ENCODE measurements at regions not wholly inside any gene's neighbourhood (a gene's known extent, or its start where the extent isn't known, plus 50 kb on each side); places are given as distances from the start of the nearest gene placed in this dataset.
A peak's percentile ranks its signal among the peaks of the same experiment; 100 is the strongest.

DNA sequence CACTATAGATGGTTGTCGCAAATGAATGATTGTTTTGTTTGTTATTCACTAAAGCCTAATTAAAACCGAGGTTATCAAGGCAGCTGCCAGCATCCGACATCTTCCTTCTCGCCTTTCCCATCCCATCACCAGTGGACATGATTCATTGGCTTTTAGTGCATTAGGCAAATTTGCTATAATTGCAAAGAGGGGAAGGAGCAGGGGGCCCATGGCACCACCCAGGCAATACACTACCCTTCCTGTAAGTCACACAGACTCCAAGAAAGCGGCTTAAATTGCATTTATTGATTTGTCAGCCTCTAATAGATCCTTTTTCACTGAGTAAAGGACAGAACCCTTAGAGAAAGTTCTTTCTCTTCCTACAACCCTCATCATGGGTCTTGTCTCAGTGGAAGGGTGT is 169.2 kb upstream of the NCAM1 start:
- TF ChIP-seq, protein P1, sequence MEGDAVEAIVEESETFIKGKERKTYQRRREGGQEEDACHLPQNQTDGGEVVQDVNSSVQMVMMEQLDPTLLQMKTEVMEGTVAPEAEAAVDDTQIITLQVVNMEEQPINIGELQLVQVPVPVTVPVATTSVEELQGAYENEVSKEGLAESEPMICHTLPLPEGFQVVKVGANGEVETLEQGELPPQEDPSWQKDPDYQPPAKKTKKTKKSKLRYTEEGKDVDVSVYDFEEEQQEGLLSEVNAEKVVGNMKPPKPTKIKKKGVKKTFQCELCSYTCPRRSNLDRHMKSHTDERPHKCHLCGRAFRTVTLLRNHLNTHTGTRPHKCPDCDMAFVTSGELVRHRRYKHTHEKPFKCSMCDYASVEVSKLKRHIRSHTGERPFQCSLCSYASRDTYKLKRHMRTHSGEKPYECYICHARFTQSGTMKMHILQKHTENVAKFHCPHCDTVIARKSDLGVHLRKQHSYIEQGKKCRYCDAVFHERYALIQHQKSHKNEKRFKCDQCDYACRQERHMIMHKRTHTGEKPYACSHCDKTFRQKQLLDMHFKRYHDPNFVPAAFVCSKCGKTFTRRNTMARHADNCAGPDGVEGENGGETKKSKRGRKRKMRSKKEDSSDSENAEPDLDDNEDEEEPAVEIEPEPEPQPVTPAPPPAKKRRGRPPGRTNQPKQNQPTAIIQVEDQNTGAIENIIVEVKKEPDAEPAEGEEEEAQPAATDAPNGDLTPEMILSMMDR (conservative IDR thresholded peaks at IDR 0.05; ENCODE audit: low read length) = no peak
- DNase-seq (ENCODE audit: low read depth) = no peak
- no peak overlapping the region for H3K4me3 ChIP-seq (ENCODE audit: low read length)

DNA sequence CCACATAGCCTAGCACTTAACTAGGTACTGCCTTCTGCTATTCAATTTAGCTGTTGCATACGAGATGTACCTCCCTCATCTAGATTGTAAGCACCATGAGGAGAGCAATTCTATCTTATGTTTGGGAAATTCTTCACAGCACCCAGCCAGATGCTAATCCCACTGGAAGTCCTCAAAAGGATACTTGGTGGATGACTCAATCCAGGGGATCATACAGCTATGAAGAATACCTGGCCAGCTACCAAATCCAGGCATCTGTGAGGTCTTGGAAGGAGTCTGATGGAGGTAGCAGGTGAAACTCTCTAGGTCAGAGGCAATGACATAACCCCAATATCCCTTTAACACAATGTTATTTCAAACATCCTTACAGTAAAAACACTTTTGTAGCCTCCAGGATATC is 167.8 kb upstream of the NCAM1 start:
- H3K4me3 ChIP-seq (ENCODE audit: low read length) = no peak overlapping the region
- peak; percentile 13 for DNase-seq (ENCODE audit: low read depth)
- TF ChIP-seq, protein P1 (conservative IDR thresholded peaks at IDR 0.05; ENCODE audit: low read length) = no peak

DNA sequence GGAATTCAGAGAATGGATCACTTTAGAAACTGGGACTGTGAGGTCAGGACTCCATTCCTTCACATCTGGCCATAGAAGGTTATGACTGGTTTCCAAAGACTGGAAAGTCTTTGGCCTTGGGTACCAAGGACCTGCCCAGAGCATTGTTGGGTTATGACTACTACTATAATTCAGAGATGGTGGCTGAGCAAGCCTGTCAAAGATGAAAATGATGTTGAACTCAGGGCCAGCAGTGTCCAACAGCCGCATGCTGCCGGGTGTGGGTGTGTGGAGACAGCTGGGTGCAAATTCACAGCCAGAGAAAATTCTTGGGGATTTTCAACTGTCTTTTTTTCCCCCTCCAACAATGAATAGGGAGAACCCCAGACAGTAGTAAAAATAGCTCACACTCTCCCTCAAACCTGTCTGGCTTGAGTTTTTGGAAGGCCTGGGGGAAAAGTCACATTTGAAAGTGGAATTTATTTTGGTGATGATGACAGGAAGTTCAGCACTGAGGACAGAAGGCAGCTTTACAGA is 166.8 kb upstream of the NCAM1 start:
- H3K4me3 ChIP-seq (ENCODE audit: low read length) = no peak overlapping the region
- peak; percentile 88 for DNase-seq (ENCODE audit: low read depth)
- TF ChIP-seq, protein P1 (conservative IDR thresholded peaks at IDR 0.05; ENCODE audit: low read length) = no peak

DNA sequence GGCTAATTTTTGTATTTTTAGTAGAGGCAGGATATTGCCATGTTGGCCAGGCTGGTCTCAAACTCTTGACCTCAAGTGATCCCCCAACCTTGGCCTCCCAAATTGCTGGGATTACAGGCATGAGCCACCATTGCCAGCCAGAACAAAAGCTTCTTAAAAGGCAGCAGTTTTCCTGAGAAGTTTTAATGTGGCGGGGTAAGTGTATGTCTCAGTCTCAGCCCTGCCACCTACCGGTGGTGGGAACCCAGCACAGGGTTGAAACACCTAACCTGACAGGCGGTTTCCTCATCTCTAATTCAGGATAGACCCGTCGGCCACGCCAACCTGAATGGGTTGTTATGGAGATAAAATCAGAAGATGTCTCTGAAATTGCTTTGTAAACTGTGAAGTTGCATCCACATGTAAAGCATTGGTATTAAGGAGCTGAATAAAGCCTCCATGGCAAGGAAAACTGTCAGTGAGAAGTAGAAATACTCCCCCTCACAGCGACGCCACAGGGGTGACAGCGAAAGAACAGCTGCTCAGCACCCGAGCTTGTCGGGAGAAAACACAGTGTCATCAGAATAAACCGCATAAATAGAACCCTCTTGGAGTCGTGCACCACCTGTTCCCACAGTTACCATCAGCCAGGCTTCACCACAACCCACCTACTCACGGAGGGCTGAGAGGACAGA is 165.9 kb upstream of the NCAM1 start:
- H3K4me3 ChIP-seq (ENCODE audit: low read length) = no peak overlapping the region
- peak; percentile 52 for DNase-seq (ENCODE audit: low read depth)
- TF ChIP-seq, protein P1 (conservative IDR thresholded peaks at IDR 0.05; ENCODE audit: low read length) = peak; percentile 73

DNA sequence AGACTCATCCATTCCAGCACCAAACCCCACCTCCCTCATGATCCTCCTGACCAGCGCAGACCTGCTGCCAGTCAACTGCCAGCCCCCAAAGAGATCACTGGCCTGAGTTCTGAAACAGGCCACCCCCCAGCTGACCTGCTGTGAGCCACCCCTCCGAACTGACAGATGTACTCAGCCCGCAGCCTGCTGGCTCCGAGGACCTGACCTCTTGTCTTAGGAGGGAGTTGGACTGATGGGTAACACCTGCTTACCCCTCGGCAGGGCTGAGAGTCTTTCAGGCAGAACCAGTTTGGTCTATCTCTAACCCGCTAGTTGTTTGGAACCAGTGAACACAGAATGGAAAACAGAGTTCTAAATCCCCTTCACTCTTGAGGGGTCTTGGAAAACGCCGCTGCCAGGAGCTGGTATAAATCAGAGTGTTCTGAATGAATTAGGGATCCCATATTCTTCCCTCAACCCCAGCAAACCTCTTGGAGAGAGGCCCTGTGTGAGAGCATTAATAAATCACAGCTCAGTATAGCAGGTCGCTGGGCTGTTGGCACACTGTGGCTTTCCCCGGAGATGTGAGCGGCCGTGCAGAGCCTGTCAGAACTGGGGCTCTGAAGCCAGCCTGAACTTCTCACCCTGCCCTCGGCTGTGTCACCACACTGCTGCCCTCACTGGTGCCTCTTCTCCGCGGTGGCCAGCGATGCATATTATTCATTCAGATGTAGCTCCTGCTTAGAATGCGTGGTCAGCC is 165.1 kb upstream of the NCAM1 start:
- H3K4me3 ChIP-seq (ENCODE audit: low read length) = no peak overlapping the region
- DNase-seq (ENCODE audit: low read depth) = no peak

DNA sequence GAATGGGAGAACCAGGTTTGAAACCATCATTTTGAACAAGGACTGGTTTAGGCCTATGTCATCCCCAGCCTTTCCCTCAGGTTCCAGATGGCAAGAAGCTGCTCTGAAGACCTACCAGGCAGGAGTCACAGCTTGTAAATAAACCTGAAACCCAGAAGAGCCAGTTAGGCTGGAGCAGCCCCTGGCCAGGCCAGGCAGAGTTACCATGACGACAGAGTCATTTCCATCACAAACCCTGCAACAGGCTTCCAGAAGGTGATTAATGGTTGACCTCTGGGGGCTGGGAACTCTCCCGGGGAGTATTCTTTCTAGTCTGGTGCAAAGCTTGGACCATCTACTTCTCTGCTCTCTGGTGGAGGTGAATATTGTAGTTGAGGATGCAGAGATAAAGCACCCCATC is 164.1 kb upstream of the NCAM1 start:
- H3K4me3 ChIP-seq (ENCODE audit: low read length) = no peak overlapping the region
- TF ChIP-seq, protein P1 (conservative IDR thresholded peaks at IDR 0.05; ENCODE audit: low read length) = no peak
- DNase-seq (ENCODE audit: low read depth) = no peak

More for the DNA sequence above, 165.1 kb upstream of the NCAM1 start:
- TF ChIP-seq, protein P1 (conservative IDR thresholded peaks at IDR 0.05; ENCODE audit: low read length) = no peak

Data from AG10803 (cell line).